IPS-18a (cell line): ENCODE measurements at regions not wholly inside any gene's neighbourhood (a gene's known extent, or its start where the extent isn't known, plus 50 kb on each side); places are given as distances from the start of the nearest gene placed in this dataset.

ENCODE experiments used
- H3K27ac ChIP-seq: one replicate; pipeline ENCODE4 v1.5.1; 2013; ENCODE audit warnings: low read length
- H3K27me3 ChIP-seq: one replicate; pipeline ENCODE4 v1.6.1; 2013; ENCODE audit warnings: mild to moderate bottlenecking, low read length; ENCODE audit not compliant: control insufficient read depth, insufficient read depth
- H3K36me3 ChIP-seq: one replicate; pipeline ENCODE4 v1.6.1; 2013; ENCODE audit warnings: low read depth, low read length; ENCODE audit not compliant: control insufficient read depth
- H3K4me1 ChIP-seq: one replicate; pipeline ENCODE4 v1.6.1; 2013; ENCODE audit warnings: low read depth, low read length; ENCODE audit not compliant: control insufficient read depth
- H3K4me3 ChIP-seq: one replicate; pipeline ENCODE4 v1.5.1; 2013; ENCODE audit warnings: low read length
- H3K9ac ChIP-seq: one replicate; pipeline ENCODE4 v1.6.1; 2013; ENCODE audit warnings: mild to moderate bottlenecking, low read length, moderate library complexity
- H3K9me3 ChIP-seq: one replicate; pipeline ENCODE4 v1.6.1; 2013; ENCODE audit warnings: low read depth, low read length; ENCODE audit not compliant: control insufficient read depth

DNA sequence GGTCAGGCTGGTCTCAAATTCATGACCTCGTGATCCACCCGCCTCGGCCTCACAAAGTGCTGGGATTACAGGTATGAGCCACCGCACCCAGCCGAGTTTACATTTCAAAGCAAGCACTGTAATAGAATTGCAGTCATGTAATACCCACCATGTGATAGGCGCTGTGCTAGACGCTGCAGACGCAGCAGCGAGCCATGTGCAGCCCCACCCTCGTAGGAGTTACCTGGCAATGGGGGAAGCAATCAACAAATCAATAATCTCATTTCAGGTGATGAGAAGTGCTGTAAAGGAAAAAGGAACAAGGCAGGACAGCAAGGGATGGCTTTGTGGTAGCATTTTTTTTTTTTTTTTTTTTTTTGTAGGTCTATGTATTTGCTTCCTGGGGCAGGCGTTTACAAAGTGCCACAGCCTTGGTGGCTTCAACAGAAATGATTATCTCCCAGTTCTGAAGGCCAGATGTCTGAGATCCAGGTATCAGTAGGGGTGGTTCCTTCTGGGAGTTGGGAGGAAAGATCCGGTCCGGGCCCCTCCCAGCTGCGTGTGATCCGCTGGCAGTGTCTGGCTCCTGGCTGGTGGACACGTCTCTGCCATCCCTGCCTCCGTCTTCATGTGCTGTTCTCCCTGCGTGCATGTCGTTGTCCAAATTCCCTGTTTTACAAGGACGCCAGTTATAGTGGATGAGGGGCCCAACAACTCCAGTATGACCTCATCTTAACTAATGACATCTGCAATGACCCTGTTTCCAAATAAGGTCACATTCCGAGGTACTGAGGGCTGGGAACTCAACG lies 72.8 kb downstream of the TNFAIP2 start:
- H3K4me1 ChIP-seq, result no peaks in the 10 kb centered on the region
- no peaks in the 10 kb centered on the region for H3K36me3 ChIP-seq
- no peak overlapping the region for H3K9ac ChIP-seq
- H3K9me3 ChIP-seq, result peaks cover 1% of the 10 kb centered on the region
- H3K27me3 ChIP-seq, result no peaks in the 10 kb centered on the region
- H3K27ac ChIP-seq, result no peak overlapping the region
- H3K4me3 ChIP-seq, result no peak overlapping the region

DNA sequence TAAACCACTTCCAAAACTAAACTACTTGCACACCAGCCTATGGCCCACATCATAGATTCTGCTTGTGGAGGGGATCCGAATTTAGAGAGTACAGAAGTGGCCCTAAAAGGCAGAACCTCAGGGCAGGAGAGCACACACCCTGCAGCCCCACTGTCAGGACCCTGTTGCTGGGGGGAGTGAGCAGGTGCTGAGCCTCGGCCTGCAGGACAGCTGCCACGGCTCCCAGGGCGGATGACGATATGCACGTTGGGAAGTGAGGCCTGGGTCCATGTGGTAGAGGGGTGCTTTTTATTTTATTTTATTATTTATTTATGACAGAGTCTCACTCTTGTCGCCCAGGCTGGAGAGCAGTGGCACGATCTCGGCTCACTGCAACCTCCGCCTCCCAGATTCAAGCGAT lies 73.5 kb downstream of the TNFAIP2 start:
- Histone ChIP-seq H3K4me3 (no peak overlapping the region), H3K9ac (no peak overlapping the region), H3K36me3 (no peaks in the 10 kb centered on the region), H3K4me1 (no peaks in the 10 kb centered on the region), H3K27me3 (no peaks in the 10 kb centered on the region), H3K27ac (no peak overlapping the region), H3K9me3 (peaks cover 3% of the 10 kb centered on the region)

DNA sequence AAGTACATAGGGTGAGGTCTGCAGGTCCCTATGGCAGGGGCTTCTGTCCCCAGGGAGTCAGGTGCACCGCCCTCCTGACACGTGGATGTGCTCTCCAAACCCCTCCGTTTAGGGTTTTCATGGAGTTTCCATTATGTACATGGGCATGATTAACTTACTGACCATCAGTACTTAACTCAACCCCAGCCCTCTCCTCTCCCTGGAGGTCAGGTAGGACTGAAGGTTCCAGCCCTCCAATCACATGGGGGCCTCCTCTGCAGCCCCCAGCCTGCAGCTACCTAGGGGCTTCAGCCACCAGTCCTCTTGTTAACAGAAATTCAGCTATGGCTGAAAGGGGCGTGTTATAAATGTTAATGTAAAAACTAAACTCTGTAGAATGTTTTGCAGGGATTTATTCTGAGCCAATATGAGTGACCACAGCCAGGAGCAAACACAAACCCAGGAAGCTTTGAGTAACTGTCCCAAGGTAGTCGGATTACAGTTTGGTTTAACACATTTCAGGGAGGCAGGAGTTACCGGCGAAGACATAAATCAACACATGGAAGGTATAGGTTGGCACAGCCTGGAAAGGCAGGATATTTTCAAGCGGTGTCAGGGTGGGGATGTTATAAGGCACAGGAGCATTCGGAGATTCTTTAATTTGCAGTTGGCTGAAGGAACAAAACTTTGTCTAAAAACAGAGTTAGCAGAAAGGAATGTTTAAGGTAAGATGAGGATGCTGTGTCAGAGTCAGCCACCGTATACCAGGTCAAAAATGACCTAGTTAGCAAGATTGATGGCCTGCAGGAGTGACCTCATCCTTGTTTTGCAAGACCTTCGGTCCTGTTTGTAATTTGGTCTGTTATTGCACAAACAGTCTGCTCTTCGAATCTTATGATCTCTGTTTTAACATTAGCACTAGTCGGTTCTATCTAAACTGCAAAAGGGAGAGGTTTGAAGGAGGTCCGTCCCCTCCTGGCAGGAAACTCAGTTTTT lies 75.2 kb downstream of the TNFAIP2 start:
- H3K27me3 ChIP-seq, result no peaks in the 10 kb centered on the region
- H3K27ac ChIP-seq, result no peak overlapping the region

GRCh38 chr14:103199124-103199523 lies 75.9 kb downstream of the TNFAIP2 start:
- H3K36me3 ChIP-seq, result no peaks in the 10 kb centered on the region

More for the DNA sequence above, 75.2 kb downstream of the TNFAIP2 start:
- no peak overlapping the region for H3K9ac ChIP-seq
- H3K36me3 ChIP-seq, result no peaks in the 10 kb centered on the region
- H3K4me1 ChIP-seq, result no peaks in the 10 kb centered on the region
- no peak overlapping the region for H3K4me3 ChIP-seq
- H3K9me3 ChIP-seq, result peaks cover 3% of the 10 kb centered on the region

DNA sequence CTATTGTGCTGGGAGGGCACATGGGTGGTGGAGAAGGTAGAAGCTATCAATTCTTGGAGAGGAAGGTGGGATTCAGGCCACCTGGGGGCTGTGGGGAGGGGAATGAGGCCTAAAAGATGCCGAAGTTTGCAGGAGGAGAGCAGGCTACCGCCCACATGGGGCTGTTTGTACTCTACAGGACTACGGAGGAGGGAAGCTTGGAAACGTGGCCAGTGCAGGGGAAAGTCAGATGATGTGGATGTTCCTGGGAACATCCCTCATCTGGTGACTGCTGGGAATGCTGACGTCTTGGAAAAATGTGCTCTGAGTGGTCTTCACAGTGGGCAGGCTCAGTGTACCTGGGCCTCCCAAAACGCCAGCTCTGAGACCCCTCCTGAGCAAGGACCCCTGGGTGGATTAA lies 78.5 kb downstream of the TNFAIP2 start:
- Histone ChIP-seq H3K27ac (no peak overlapping the region), H3K36me3 (no peaks in the 10 kb centered on the region), H3K9ac (no peak overlapping the region), H3K4me1 (peaks cover 3% of the 10 kb centered on the region), H3K27me3 (peaks cover 6% of the 10 kb centered on the region), H3K4me3 (no peak overlapping the region), H3K9me3 (peaks cover 15% of the 10 kb centered on the region)

More at GRCh38 chr14:103199124-103199523, 75.9 kb downstream of the TNFAIP2 start:
- H3K4me1 ChIP-seq, result no peaks in the 10 kb centered on the region
- peaks cover 5% of the 10 kb centered on the region for H3K9me3 ChIP-seq
- no peaks in the 10 kb centered on the region for H3K27me3 ChIP-seq
- no peak overlapping the region for H3K27ac ChIP-seq
- no peak overlapping the region for H3K4me3 ChIP-seq
- H3K9ac ChIP-seq, result no peak overlapping the region

GRCh38 chr14:103204852-103205540 lies 81.7 kb downstream of the TNFAIP2 start:
- Histone ChIP-seq H3K9me3 (peaks cover 15% of the 10 kb centered on the region), H3K4me1 (peaks cover 3% of the 10 kb centered on the region), H3K27ac (no peak overlapping the region), H3K4me3 (no peak overlapping the region), H3K9ac (no peak overlapping the region), H3K27me3 (peaks cover 36% of the 10 kb centered on the region), H3K36me3 (no peaks in the 10 kb centered on the region)

DNA sequence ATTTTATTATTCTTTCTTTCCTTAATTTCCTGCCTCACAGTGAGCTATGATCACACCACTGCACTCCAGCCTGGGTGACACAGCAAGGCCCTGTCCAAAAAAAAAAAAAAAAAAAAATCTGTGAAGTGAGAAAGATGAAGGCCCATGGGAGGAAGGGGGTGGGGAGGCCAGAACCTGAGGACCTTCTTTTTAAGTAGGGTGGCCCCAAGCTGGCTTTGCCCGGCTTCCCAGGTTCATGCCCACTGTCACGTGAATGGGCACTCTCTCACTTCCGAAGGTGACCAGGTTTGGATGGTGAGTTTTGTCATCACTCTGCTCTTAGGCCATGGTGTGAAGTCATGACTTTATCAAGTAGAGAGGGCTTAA lies 82.3 kb downstream of the TNFAIP2 start:
- Histone ChIP-seq H3K27me3 (peaks cover 38% of the 10 kb centered on the region), H3K9ac (no peak overlapping the region), H3K27ac (no peak overlapping the region), H3K9me3 (peaks cover 15% of the 10 kb centered on the region), H3K36me3 (no peaks in the 10 kb centered on the region), H3K4me3 (no peak overlapping the region), H3K4me1 (peaks cover 3% of the 10 kb centered on the region)

GRCh38 chr14:103206023-103206481 lies 82.8 kb downstream of the TNFAIP2 start:
- Histone ChIP-seq H3K27ac (no peak overlapping the region), H3K9ac (no peak overlapping the region), H3K27me3 (peaks cover 38% of the 10 kb centered on the region), H3K36me3 (no peaks in the 10 kb centered on the region), H3K4me3 (no peak overlapping the region), H3K9me3 (peaks cover 14% of the 10 kb centered on the region), H3K4me1 (peaks cover 3% of the 10 kb centered on the region)

- Histone ChIP-seq H3K4me1 (peaks cover 3% of the 10 kb centered on the region), H3K4me3 (peak overlapping the region; percentile 61), H3K27ac (no peak overlapping the region), H3K9ac (no peak overlapping the region), H3K36me3 (no peaks in the 10 kb centered on the region), H3K27me3 (peaks cover 38% of the 10 kb centered on the region), H3K9me3 (peaks cover 12% of the 10 kb centered on the region)
Observed at GRCh38 chr14:103206836-103207387, 83.7 kb downstream of the TNFAIP2 start.

- Histone ChIP-seq H3K36me3 (no peaks in the 10 kb centered on the region), H3K27ac (no peak overlapping the region), H3K4me3 (peak overlapping the region; percentile 61), H3K9me3 (peaks cover 12% of the 10 kb centered on the region), H3K9ac (no peak overlapping the region), H3K4me1 (peaks cover 3% of the 10 kb centered on the region), H3K27me3 (peaks cover 38% of the 10 kb centered on the region)
Observed at GRCh38 chr14:103207388-103208072, 84.3 kb downstream of the TNFAIP2 start.
